ENCODE measurements at regions not wholly inside any gene's neighbourhood (a gene's known extent, or its start where the extent isn't known, plus 50 kb on each side); places are given as distances from the start of the nearest gene placed in this dataset.

GRCh38 chr1:18007391-18008041 lies 100.1 kb upstream of the IGSF21 start:
- no peak overlapping the region for H3K4me3 Mint-ChIP-seq
- H3K36me3 Mint-ChIP-seq (ENCODE audit: insufficient read depth in 2 of 2) = no peaks in the 10 kb centered on the region
- H3K4me1 Mint-ChIP-seq (ENCODE audit: low read depth) = no peaks in the 10 kb centered on the region
- H3K27me3 Mint-ChIP-seq (ENCODE audit: low read depth) = peaks cover 15% of the 10 kb centered on the region
- ATAC-seq (replicated peaks in 1 of 2) (no peak), DNase-seq (no peak)
- H3K27ac Mint-ChIP-seq = no peak overlapping the region
- H3K9me3 Mint-ChIP-seq = no peaks in the 10 kb centered on the region

- Mint-ChIP-seq H3K4me1 (ENCODE audit: low read depth) (no peaks in the 10 kb centered on the region), H3K27ac (no peak overlapping the region), H3K4me3 (no peak overlapping the region), H3K36me3 (ENCODE audit: insufficient read depth in 2 of 2) (no peaks in the 10 kb centered on the region), H3K9me3 (no peaks in the 10 kb centered on the region), H3K27me3 (ENCODE audit: low read depth) (peaks cover 14% of the 10 kb centered on the region)
- ATAC-seq (replicated peaks in 1 of 2) (no peak), DNase-seq (no peak)
Observed at GRCh38 chr1:18008081-18008480, 99.5 kb upstream of the IGSF21 start.

DNA sequence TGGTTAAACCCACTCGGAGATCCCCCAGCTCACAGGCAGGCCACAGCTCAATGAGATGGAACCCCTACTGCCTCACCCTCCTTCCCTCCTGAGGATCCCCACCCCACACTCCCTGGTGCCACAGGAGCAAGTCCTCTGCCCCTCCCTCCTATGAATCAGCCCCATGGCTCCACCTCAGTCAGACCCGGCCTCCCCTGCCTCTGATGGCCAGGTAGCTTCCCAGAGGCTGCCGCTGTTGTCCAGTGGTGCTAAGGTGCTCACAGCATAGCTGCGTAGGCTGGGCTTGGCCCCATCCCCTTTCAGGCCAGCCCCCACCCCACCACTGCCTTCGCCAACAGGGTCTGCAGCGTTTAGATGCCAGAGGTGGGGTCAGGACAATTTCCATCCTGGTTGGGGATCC lies 98.5 kb upstream of the IGSF21 start:
- H3K36me3 Mint-ChIP-seq (ENCODE audit: insufficient read depth in 2 of 2) = no peaks in the 10 kb centered on the region
- DNase-seq (no peak), ATAC-seq (replicated peaks in 1 of 2) (no peak)
- no peaks in the 10 kb centered on the region for H3K4me1 Mint-ChIP-seq (ENCODE audit: low read depth)
- peaks cover 9% of the 10 kb centered on the region for H3K27me3 Mint-ChIP-seq (ENCODE audit: low read depth)
- H3K4me3 Mint-ChIP-seq = no peak overlapping the region
- no peaks in the 10 kb centered on the region for H3K9me3 Mint-ChIP-seq
- no peak overlapping the region for H3K27ac Mint-ChIP-seq

GRCh38 chr1:18009478-18009961 lies 98.1 kb upstream of the IGSF21 start:
- no peak overlapping the region for H3K27ac Mint-ChIP-seq
- H3K36me3 Mint-ChIP-seq (ENCODE audit: insufficient read depth in 2 of 2) = no peaks in the 10 kb centered on the region
- H3K9me3 Mint-ChIP-seq = no peaks in the 10 kb centered on the region
- no peak overlapping the region for H3K4me3 Mint-ChIP-seq
- H3K27me3 Mint-ChIP-seq (ENCODE audit: low read depth) = peaks cover 11% of the 10 kb centered on the region
- ATAC-seq (replicated peaks in 1 of 2) = no peak
- no peak for DNase-seq
- H3K4me1 Mint-ChIP-seq (ENCODE audit: low read depth) = no peaks in the 10 kb centered on the region

- Mint-ChIP-seq H3K36me3 (ENCODE audit: insufficient read depth in 2 of 2) (no peaks in the 10 kb centered on the region), H3K4me1 (ENCODE audit: low read depth) (no peaks in the 10 kb centered on the region), H3K27ac (no peak overlapping the region), H3K9me3 (no peaks in the 10 kb centered on the region), H3K4me3 (no peak overlapping the region), H3K27me3 (ENCODE audit: low read depth) (peaks cover 15% of the 10 kb centered on the region)
- DNase-seq (no peak), ATAC-seq (replicated peaks in 1 of 2) (no peak)
Observed at GRCh38 chr1:18010408-18010807, 97.2 kb upstream of the IGSF21 start.

- no peak for ATAC-seq (replicated peaks in 1 of 2)
- H3K27ac Mint-ChIP-seq = no peak overlapping the region
- no peaks in the 10 kb centered on the region for H3K36me3 Mint-ChIP-seq (ENCODE audit: insufficient read depth in 2 of 2)
- no peaks in the 10 kb centered on the region for H3K9me3 Mint-ChIP-seq
- DNase-seq = no peak
- H3K4me1 Mint-ChIP-seq (ENCODE audit: low read depth) = no peaks in the 10 kb centered on the region
- H3K27me3 Mint-ChIP-seq (ENCODE audit: low read depth) = peaks cover 15% of the 10 kb centered on the region
- no peak overlapping the region for H3K4me3 Mint-ChIP-seq
Observed at GRCh38 chr1:18010945-18011344, 96.7 kb upstream of the IGSF21 start.

DNA sequence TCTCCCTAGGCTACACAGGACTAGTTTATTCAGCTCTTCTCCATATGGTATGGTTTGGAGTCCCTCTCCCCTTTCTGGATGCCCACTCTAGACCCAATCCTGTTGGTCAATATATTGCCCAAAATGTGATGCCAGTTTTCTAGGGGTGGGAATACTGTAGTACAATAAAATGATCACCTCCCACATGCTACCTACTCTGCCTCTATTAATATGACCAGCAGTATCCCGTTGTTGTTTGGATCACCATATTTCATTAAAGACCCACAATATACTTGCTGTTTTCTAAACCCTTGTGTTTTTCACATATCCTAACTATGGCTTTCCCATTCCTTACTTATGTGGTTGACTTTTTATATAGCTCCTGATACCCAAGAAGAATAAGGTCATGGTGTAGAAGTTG lies 95.9 kb upstream of the IGSF21 start:
- Mint-ChIP-seq H3K27me3 (ENCODE audit: low read depth) (peaks cover 15% of the 10 kb centered on the region), H3K36me3 (ENCODE audit: insufficient read depth in 2 of 2) (no peaks in the 10 kb centered on the region), H3K27ac (no peak overlapping the region), H3K9me3 (no peaks in the 10 kb centered on the region), H3K4me1 (ENCODE audit: low read depth) (no peaks in the 10 kb centered on the region), H3K4me3 (no peak overlapping the region)
- ATAC-seq (replicated peaks in 1 of 2) (no peak), DNase-seq (no peak)

GRCh38 chr1:18012686-18013085 lies 94.9 kb upstream of the IGSF21 start:
- Mint-ChIP-seq H3K4me1 (ENCODE audit: low read depth) (no peaks in the 10 kb centered on the region), H3K36me3 (ENCODE audit: insufficient read depth in 2 of 2) (no peaks in the 10 kb centered on the region), H3K4me3 (no peak overlapping the region), H3K9me3 (no peaks in the 10 kb centered on the region), H3K27ac (no peak overlapping the region), H3K27me3 (ENCODE audit: low read depth) (peaks cover 15% of the 10 kb centered on the region)
- no peak for DNase-seq
- ATAC-seq (replicated peaks in 1 of 2) = no peak

- no peaks in the 10 kb centered on the region for H3K9me3 Mint-ChIP-seq
Observed at GRCh38 chr1:18013216-18013615, 94.4 kb upstream of the IGSF21 start.

GRCh38 chr1:18015719-18016118 lies 91.9 kb upstream of the IGSF21 start:
- Mint-ChIP-seq H3K9me3 (no peaks in the 10 kb centered on the region), H3K27ac (no peak overlapping the region), H3K4me3 (no peak overlapping the region), H3K27me3 (ENCODE audit: low read depth) (peaks cover 7% of the 10 kb centered on the region), H3K36me3 (ENCODE audit: insufficient read depth in 2 of 2) (no peaks in the 10 kb centered on the region), H3K4me1 (ENCODE audit: low read depth) (no peaks in the 10 kb centered on the region)
- no peak for ATAC-seq (replicated peaks in 1 of 2)
- no peak for DNase-seq

More at GRCh38 chr1:18013216-18013615, 94.4 kb upstream of the IGSF21 start:
- no peaks in the 10 kb centered on the region for H3K36me3 Mint-ChIP-seq (ENCODE audit: insufficient read depth in 2 of 2)
- H3K4me1 Mint-ChIP-seq (ENCODE audit: low read depth) = no peaks in the 10 kb centered on the region
- DNase-seq = no peak
- peaks cover 13% of the 10 kb centered on the region for H3K27me3 Mint-ChIP-seq (ENCODE audit: low read depth)
- no peak for ATAC-seq (replicated peaks in 1 of 2)
- no peak overlapping the region for H3K4me3 Mint-ChIP-seq
- H3K27ac Mint-ChIP-seq = no peak overlapping the region

DNA sequence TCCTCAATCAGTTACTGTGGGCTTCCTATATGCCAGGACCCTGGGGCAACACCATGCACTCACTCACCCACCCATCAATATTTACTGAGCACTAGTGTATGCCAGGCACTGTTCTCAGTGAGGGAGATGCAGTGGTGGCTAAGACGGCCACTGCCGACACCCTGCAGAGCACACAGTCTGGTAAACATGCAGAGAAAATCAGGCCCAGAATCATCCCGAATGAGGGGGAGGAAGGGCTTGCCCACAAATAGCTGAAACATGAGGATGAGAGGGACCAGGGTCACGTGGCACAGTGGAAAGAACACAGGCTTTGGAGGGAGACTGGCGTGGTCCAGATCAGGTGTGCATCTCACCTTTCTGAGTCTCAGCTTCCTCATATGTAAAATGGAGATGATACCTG lies 89.2 kb upstream of the IGSF21 start:
- Mint-ChIP-seq H3K36me3 (ENCODE audit: insufficient read depth in 2 of 2) (no peaks in the 10 kb centered on the region), H3K4me1 (ENCODE audit: low read depth) (no peaks in the 10 kb centered on the region), H3K9me3 (no peaks in the 10 kb centered on the region), H3K4me3 (no peak overlapping the region), H3K27ac (no peak overlapping the region), H3K27me3 (ENCODE audit: low read depth) (peaks cover 12% of the 10 kb centered on the region)
- no peak for ATAC-seq (replicated peaks in 1 of 2)
- no peak for DNase-seq

- Mint-ChIP-seq H3K27me3 (ENCODE audit: low read depth) (peaks cover 6% of the 10 kb centered on the region), H3K9me3 (no peaks in the 10 kb centered on the region), H3K4me3 (no peak overlapping the region), H3K27ac (no peak overlapping the region), H3K4me1 (ENCODE audit: low read depth) (no peaks in the 10 kb centered on the region), H3K36me3 (ENCODE audit: insufficient read depth in 2 of 2) (no peaks in the 10 kb centered on the region)
- ATAC-seq (replicated peaks in 1 of 2) (no peak), DNase-seq (no peak)
Observed at GRCh38 chr1:18020021-18020817, 87.4 kb upstream of the IGSF21 start.

- no peaks in the 10 kb centered on the region for H3K36me3 Mint-ChIP-seq (ENCODE audit: insufficient read depth in 2 of 2)
- no peak for DNase-seq
- no peak overlapping the region for H3K27ac Mint-ChIP-seq
- H3K27me3 Mint-ChIP-seq (ENCODE audit: low read depth) = peaks cover 12% of the 10 kb centered on the region
- H3K4me3 Mint-ChIP-seq = no peak overlapping the region
- H3K9me3 Mint-ChIP-seq = no peaks in the 10 kb centered on the region
- no peaks in the 10 kb centered on the region for H3K4me1 Mint-ChIP-seq (ENCODE audit: low read depth)
- ATAC-seq (replicated peaks in 1 of 2) = no peak
Observed at GRCh38 chr1:18021242-18021641, 86.4 kb upstream of the IGSF21 start.
